Endothelial cell of umbilical vein (primary cell): ENCODE measurements at regions not wholly inside any gene's neighbourhood (a gene's known extent, or its start where the extent isn't known, plus 50 kb on each side); places are given as distances from the start of the nearest gene placed in this dataset.

Experiments used
- BruUV-seq: library from RNA; stranded (reverse); fragments of 400-500 nt; replicated peaks from 2 replicates; lab custom pipeline; 2021; lab: Mats Ljungman, UMichigan
- CTCF ChIA-PET: fragments of 300-600, 350-600 bp; sonication (Branson Sonifier 250); formaldehyde crosslinking; loops from one replicate; lab custom pipeline; 2021; ENCODE audit warnings: antibody characterized with exemption, inconsistent platforms; lab: Charles Lee
- POLR2A ChIA-PET: fragments of 300-600, 350-600 bp; sonication (Branson Sonifier 250); formaldehyde crosslinking; loops from one replicate; lab custom pipeline; 2021; ENCODE audit warnings: antibody characterized with exemption, inconsistent platforms; lab: Charles Lee
- DNase-seq: peaks from one replicate; pipeline ENCODE4 v3.0.0-alpha.2; 2011; ENCODE audit warnings: low read depth, low spot score
- FAIRE-seq: peaks from 2 replicates; lab custom pipeline; 2011; peaks lifted over from hg19 to GRCh38; lab: Jason Lieb, UNC
- H2AFZ ChIP-seq: 2 replicates; pipeline ENCODE4 v1.6.0; 2012; ENCODE audit warnings: low read depth, low read length, control low read depth, inconsistent platforms
- H3K27ac ChIP-seq: 2 replicates; pipeline ENCODE4 v1.5.1; 2011; ENCODE audit warnings: low read depth, mild to moderate bottlenecking, control low read depth, low read length, moderate library complexity; ENCODE audit not compliant: insufficient read depth
- H3K27me3 ChIP-seq, 2 experiments: 2 replicates each; pipeline versions ENCODE4 v1.6.0 to v1.6.1; 2011; ENCODE audit warnings: low read length in 2 of 2, mixed read lengths in 1 of 2; ENCODE audit not compliant: control insufficient read depth in 2 of 2, insufficient read depth in 2 of 2
- H3K36me3 ChIP-seq, 2 experiments: 2 replicates in 1 of 2; 3 replicates in 1 of 2; pipeline ENCODE4 v1.5.1; 2011; ENCODE audit warnings: low read length in 2 of 2, mild to moderate bottlenecking in 1 of 2, moderate library complexity in 1 of 2; ENCODE audit not compliant: control insufficient read depth in 2 of 2, insufficient read depth in 2 of 2; ENCODE audit errors: extremely low read depth in 1 of 2
- H3K4me1 ChIP-seq: 3 replicates; pipeline ENCODE4 v1.5.1; 2011; ENCODE audit warnings: mild to moderate bottlenecking, low read length; ENCODE audit not compliant: control insufficient read depth, insufficient read depth; ENCODE audit errors: extremely low read depth
- H3K4me2 ChIP-seq: 2 replicates; pipeline ENCODE4 v1.6.1; 2011; ENCODE audit warnings: low read length, control low read depth, mixed read lengths; ENCODE audit not compliant: insufficient read depth
- H3K4me3 ChIP-seq, 3 experiments: fragments of 200-600 bp in 1 of 3; sonication (generic), shearing (Covaris generic) in 1 of 3; replicated peaks in 1 of 3; 2 replicates each; pipeline ENCODE4 v1.5.1; 2011 to 2016; ENCODE audit warnings: control low read depth in 3 of 3, low read length in 3 of 3, mild to moderate bottlenecking in 2 of 3, inconsistent platforms in 1 of 3, low read depth in 1 of 3, moderate library complexity in 1 of 3; ENCODE audit not compliant: insufficient read depth in 1 of 3
- H3K79me2 ChIP-seq: 2 replicates; pipeline ENCODE4 v1.6.0; 2012; ENCODE audit warnings: low read length, inconsistent platforms; ENCODE audit not compliant: control insufficient read depth, insufficient read depth
- H3K9ac ChIP-seq: replicated peaks from 2 replicates; pipeline ENCODE3; 2011; ENCODE audit warnings: low read length, control low read depth; ENCODE audit not compliant: insufficient read depth; ENCODE audit errors: extremely low read depth
- H3K9me1 ChIP-seq: replicated peaks from 3 replicates; pipeline ENCODE4 v1.6.0; 2011; ENCODE audit warnings: mild to moderate bottlenecking, low read length; ENCODE audit not compliant: control insufficient read depth, insufficient read depth; ENCODE audit errors: extremely low read depth
- H3K9me3 ChIP-seq: replicated peaks from 2 replicates; pipeline ENCODE4 v1.5.1; 2012; ENCODE audit warnings: low read length, inconsistent platforms; ENCODE audit not compliant: control insufficient read depth, insufficient read depth
- H4K20me1 ChIP-seq: replicated peaks from 2 replicates; pipeline ENCODE3; 2011; ENCODE audit warnings: mild to moderate bottlenecking, low read length; ENCODE audit not compliant: control insufficient read depth, insufficient read depth; ENCODE audit errors: extremely low read depth
- CTCF ChIP-seq, 2 donors: IDR thresholded peaks; 1 replicate in 1 of 2; 2 replicates in 1 of 2; pipeline ENCODE4 v1.5.1; 2011; ENCODE audit warnings: low read length in 2 of 2, mild to moderate bottlenecking in 2 of 2, moderate library complexity in 2 of 2, control low read depth in 1 of 2, inconsistent platforms in 1 of 2, low read depth in 1 of 2; ENCODE audit not compliant: insufficient read depth in 1 of 2; ENCODE audit errors: extremely low read depth in 1 of 2
- EZH2 ChIP-seq: IDR thresholded peaks from 2 replicates; pipeline ENCODE4 v1.6.1; 2012; ENCODE audit warnings: borderline replicate concordance, low read depth, mild to moderate bottlenecking, moderate library complexity, low read length, inconsistent platforms; ENCODE audit not compliant: severe bottlenecking
- FOS ChIP-seq: IDR thresholded peaks from 2 replicates; pipeline ENCODE4 v1.6.1; 2011; ENCODE audit warnings: mild to moderate bottlenecking, low read length, moderate library complexity, borderline replicate concordance; ENCODE audit not compliant: insufficient read depth
- GATA2 ChIP-seq: IDR thresholded peaks from 2 replicates; pipeline ENCODE4 v1.7.0; 2011; ENCODE audit warnings: low read depth, mild to moderate bottlenecking, moderate library complexity, mixed read lengths, low read length; ENCODE audit not compliant: insufficient read length, insufficient read depth
- JUN ChIP-seq: IDR thresholded peaks from 2 replicates; pipeline ENCODE4 v1.6.1; 2011; ENCODE audit warnings: borderline replicate concordance, low read depth; ENCODE audit not compliant: insufficient read length, insufficient read depth
- MAX ChIP-seq: IDR thresholded peaks from 2 replicates; pipeline ENCODE4 v1.6.1; 2011; ENCODE audit not compliant: insufficient read depth, insufficient read length
- MYC ChIP-seq: IDR thresholded peaks from one replicate; pipeline ENCODE4 v1.6.1; 2011; ENCODE audit warnings: mild to moderate bottlenecking, low read depth, low read length
- POLR2AphosphoS5 ChIP-seq: IDR thresholded peaks from 2 replicates; pipeline ENCODE4 v1.6.1; 2012; ENCODE audit warnings: low read depth, mild to moderate bottlenecking, control low read depth, low read length, moderate library complexity; ENCODE audit not compliant: insufficient read depth
- dilution Hi-C: fragments of 300-500 bp; cut with MboI; formaldehyde crosslinking; loops from one replicate; pipeline ENCODE4 v1.15.0; 2019; ENCODE audit warnings: low sequenced_read_pairs; ENCODE audit not compliant: extremely low pct_ligation_motif_present
- intact Hi-C: fragments of 100-400 bp; cut with micrococcal nuclease; formaldehyde crosslinking; loops from one replicate; pipeline ENCODE4 v1.10.0; 2022

GRCh38 chr22:47996446-47996857 lies 1234.0 kb downstream of the TBC1D22A start:
- no TSS peak for BruUV-seq
- POLR2A ChIA-PET, result no interaction called here
- dilution Hi-C loops, result no loop called here
- Histone ChIP-seq H3K4me1 (no peaks in the 10 kb centered on the region), H3K9ac (no peak overlapping the region), H3K9me3 (peaks cover 4% of the 10 kb centered on the region), H4K20me1 (no peaks in the 10 kb centered on the region), H2AFZ (no peak overlapping the region), H3K79me2 (no peaks in the 10 kb centered on the region), H3K36me3 (no peaks in the 10 kb centered on the region), H3K4me3 (no peak overlapping the region), H3K4me2 (no peak overlapping the region), H3K9me1 (no peaks in the 10 kb centered on the region), H3K27ac (no peak overlapping the region), H3K27me3 (no peaks in the 10 kb centered on the region)
- no peak for FAIRE-seq
- TF ChIP-seq MYC (no peak), EZH2 (no peak), FOS (no peak), POLR2AphosphoS5 (no peak), JUN (no peak), MAX (no peak), GATA2 (no peak), CTCF (IDR thresholded peaks at IDR 0.05; ENCODE audit: extremely low read depth in 1 of 2, insufficient read depth in 1 of 2, low read depth in 1 of 2, low read length in 2 of 2) (no peak)
- no peak for DNase-seq
- intact Hi-C loops, result no loop called here
- CTCF ChIA-PET, result interaction anchor here (1.4 kb wide), 1 partner anchor 49 kb away, joined by 4 read pairs; no protein-coding TSS in a partner anchor
